GM12873 (cell line): ENCODE measurements at regions not wholly inside any gene's neighbourhood (a gene's known extent, or its start where the extent isn't known, plus 50 kb on each side); places are given as distances from the start of the nearest gene placed in this dataset.

Experiments
- CTCF ChIP-seq: IDR thresholded peaks from 2 replicates; pipeline ENCODE4 v1.5.1; 2012; ENCODE audit warnings: low read depth, mild to moderate bottlenecking, moderate library complexity, low read length, control low read depth; ENCODE audit not compliant: insufficient read depth; ENCODE audit errors: missing control alignments

GRCh38 chr4:159464302-159464701 is 361.4 kb downstream of the RAPGEF2 start:
- no peak for TF ChIP-seq CTCF

- TF ChIP-seq CTCF: no peak
Observed at GRCh38 chr4:159476886-159477285, 374.0 kb downstream of the RAPGEF2 start.

- no peak for TF ChIP-seq CTCF
Observed at GRCh38 chr4:159480826-159481225, 377.9 kb downstream of the RAPGEF2 start.

GRCh38 chr4:159481936-159482335 is 379.1 kb downstream of the RAPGEF2 start:
- no peak for TF ChIP-seq CTCF

GRCh38 chr4:159483110-159483781 is 380.4 kb downstream of the RAPGEF2 start:
- no peak for TF ChIP-seq CTCF

- no peak for TF ChIP-seq CTCF
Observed at GRCh38 chr4:159483782-159484741, 381.2 kb downstream of the RAPGEF2 start.

- no peak for TF ChIP-seq CTCF
Observed at GRCh38 chr4:159484864-159485263, 382.0 kb downstream of the RAPGEF2 start.
